HG02798 (cell line): ENCODE measurements at regions not wholly inside any gene's neighbourhood (a gene's known extent, or its start where the extent isn't known, plus 50 kb on each side); places are given as distances from the start of the nearest gene placed in this dataset.
"Not testable (repeated sequence)": the region's sequence is repeated elsewhere in the genome, so short reads cannot be mapped to it uniquely, and the experiment has no call there.

Experiments used
- ATAC-seq: cut with Tn5 transposase; IDR thresholded peaks from one replicate; pipeline ENCODE4 v1.9.1; 2021; ENCODE audit warnings: mild to moderate bottlenecking; ENCODE audit not compliant: unreplicated experiment, poor library complexity

- ATAC-seq = no peak
Observed at GRCh38 chr3:88987776-88988175, 119.6 kb upstream of the EPHA3 start.

DNA sequence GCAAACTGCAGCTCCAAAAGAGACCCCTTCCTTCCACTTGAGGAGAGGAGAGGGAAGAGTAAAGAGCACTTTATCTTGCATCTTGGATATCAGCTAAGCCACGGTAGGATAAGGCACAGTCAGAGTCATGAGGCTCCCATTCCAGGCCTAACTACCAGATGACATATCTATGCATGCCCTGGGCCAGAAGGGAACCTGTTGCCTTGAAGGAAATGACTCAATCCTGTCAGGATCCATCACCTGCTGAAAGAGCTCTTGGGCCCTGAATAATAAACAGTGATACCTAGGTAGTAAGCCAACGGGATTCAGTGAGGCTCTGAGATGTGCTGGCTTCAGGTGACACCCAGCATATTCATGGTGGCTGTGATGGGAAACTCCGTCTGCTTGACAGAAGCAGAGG, 118.5 kb upstream of the EPHA3 start:
- ATAC-seq = no peak

GRCh38 chr3:88991496-88991895, 115.9 kb upstream of the EPHA3 start:
- ATAC-seq = no peak

- ATAC-seq = no peak
Observed at GRCh38 chr3:88996691-88997090, 110.7 kb upstream of the EPHA3 start.

DNA sequence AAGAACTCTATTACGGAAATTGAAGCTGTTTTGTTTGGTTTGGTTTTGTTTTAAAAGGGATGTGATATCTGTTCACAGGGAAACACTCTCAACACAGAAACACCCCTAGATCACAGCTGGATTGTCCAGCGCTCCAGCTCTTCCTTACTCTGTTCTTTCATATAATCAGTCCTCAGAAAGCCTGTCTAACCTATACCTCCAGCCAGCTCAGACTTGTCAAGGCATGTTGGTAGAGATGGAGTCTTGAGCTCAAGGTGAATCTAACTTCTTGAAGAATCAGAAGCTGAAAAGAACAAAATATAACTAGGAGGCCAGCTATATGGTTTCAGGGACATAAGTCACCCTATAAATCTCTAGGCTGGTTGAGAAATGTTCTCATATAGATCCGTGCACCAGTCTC, 110.2 kb upstream of the EPHA3 start:
- no peak for ATAC-seq

- no peak for ATAC-seq
Observed at GRCh38 chr3:89000886-89001285, 106.5 kb upstream of the EPHA3 start.

- no peak for ATAC-seq
Observed at GRCh38 chr3:89002191-89002590, 105.2 kb upstream of the EPHA3 start.

DNA sequence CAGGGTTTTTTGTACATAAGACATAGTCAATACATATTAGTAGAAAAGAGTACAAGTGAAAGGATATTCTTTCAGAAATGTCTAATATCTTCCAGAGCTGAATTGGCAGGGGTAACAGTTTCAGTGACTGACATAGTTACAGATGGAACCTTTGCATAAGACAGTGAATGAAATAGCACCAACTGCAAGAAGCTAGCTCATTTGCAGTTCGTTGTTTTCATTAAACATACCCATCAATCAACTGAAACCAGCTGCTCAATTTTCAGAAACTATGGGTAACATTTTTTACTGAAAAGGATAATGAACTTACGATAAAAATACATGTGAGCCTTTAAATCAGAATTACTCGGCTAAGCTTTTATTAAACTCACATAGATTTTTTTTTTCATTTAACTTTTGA, 93.9 kb upstream of the EPHA3 start:
- ATAC-seq = no peak

GRCh38 chr3:89017531-89017930, 89.9 kb upstream of the EPHA3 start:
- ATAC-seq = no peak

DNA sequence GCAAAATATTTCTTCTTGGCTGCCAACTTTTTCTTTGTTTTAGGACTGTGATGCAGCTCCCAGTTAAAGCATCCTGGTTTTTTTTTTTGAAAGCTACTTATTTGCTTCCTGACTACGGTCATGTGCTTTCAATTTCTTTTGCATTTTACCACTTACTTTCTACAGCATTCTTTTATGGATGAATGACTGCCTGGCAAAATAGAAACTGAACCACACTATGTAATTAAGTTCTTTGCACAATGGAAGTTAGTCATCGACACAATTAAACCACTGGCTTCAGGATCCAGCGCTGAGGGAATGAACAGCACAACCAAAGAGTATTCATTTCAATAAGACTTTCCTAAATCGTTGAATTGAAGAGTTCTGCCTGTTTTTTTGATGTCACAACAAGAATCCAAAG, 82.2 kb upstream of the EPHA3 start:
- ATAC-seq = no peak

- no peak for ATAC-seq
Observed at GRCh38 chr3:89032346-89033013, 74.9 kb upstream of the EPHA3 start.

- not testable (repeated sequence) for ATAC-seq
Observed at GRCh38 chr3:89034723-89035122, 72.7 kb upstream of the EPHA3 start.

- ATAC-seq = no peak
Observed at GRCh38 chr3:89038869-89039268, 68.6 kb upstream of the EPHA3 start.

GRCh38 chr3:89042236-89042835, 65.1 kb upstream of the EPHA3 start:
- no peak for ATAC-seq

DNA sequence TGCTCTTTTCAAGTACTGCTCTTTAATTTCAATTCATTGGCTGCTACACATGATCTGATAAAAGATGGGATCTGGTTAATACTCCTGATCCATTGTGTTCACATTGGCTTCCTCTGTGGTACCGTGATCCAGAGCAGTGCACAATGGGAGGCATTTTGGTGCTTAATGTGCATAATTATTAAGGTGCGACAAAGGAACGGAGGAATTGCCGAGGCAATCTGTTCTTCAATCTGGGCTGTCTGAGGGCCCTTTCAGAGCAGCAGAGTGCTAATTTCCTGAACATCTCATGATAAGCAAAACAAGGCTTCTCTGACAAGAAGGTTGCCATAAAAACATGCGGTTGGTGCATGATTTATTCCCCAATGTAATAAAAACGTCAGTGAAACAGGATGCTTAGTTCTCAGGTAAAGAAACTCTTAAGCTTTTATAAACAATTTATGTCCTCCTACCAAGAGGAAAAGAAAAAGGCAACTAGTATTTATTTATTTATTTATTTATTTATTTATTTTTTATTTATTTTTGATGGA, 64.0 kb upstream of the EPHA3 start:
- no peak for ATAC-seq

GRCh38 chr3:89046661-89047060, 60.8 kb upstream of the EPHA3 start:
- ATAC-seq = no peak

DNA sequence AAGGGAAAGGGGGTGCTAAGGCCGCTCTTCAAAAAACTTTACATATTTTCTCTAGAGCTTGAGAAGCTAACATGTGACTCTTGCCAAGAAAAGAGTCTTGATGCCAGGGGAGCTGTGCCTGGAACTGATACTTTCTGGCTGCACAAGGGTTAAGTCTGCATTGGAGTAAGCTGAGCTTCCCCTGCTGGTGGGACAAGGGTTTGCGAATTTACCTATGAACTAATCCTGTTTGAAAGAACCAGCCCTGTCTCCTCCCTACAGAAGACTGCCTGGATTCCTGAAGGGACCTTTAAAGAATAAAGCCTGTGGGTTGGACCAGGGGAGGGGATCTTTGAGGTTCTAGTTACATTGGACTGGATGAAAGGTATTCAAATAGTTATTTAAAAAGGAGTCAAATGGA, 58.3 kb upstream of the EPHA3 start:
- no peak for ATAC-seq

DNA sequence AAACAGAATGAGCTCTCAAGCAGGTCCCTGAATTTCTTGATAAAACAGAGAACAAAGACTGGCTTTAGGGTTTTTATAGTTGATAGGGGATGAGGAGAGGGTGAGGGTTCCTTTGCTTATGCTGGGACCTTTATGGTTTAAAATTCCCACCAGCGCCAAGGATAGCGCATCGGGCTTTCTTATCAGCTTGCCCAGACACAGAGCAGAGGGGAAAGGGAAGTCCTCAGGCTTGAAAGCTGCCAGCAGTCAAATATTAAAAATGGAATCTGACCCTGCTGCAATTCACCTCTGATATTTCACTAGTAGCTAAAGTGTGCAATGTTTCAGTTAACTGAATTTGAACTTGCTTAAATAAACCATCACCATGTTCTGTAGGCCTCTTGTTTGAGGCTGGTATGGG, 55.0 kb upstream of the EPHA3 start:
- no peak for ATAC-seq

- ATAC-seq = no peak
Observed at GRCh38 chr3:89057398-89057797, 50.0 kb upstream of the EPHA3 start.
